GM23248 (cell line): ENCODE measurements at regions not wholly inside any gene's neighbourhood (a gene's known extent, or its start where the extent isn't known, plus 50 kb on each side); places are given as distances from the start of the nearest gene placed in this dataset.

Experiments used
- EZH2 ChIP-seq: fragments of 200-600 bp; sonication (generic); IDR thresholded peaks from 2 replicates; pipeline ENCODE4 v1.6.1; 2018; ENCODE audit warnings: antibody characterized with exemption, mild to moderate bottlenecking; ENCODE audit not compliant: insufficient read depth, poor library complexity, severe bottlenecking
- EZH2phosphoT487 ChIP-seq: fragments of 200-600 bp; sonication (generic); IDR thresholded peaks from 2 replicates; pipeline ENCODE4 v1.6.1; 2018; ENCODE audit warnings: antibody characterized with exemption, moderate library complexity, mild to moderate bottlenecking, low read depth; ENCODE audit not compliant: insufficient read depth

- TF ChIP-seq EZH2phosphoT487 = no peak
- no peak for TF ChIP-seq EZH2
These were observed 389.0 kb upstream of the BRINP1 start for GRCh38 chr9:119758241-119758640.
